Head of caudate nucleus (tissue), 42 donors: ENCODE measurements at regions not wholly inside any gene's neighbourhood (a gene's known extent, or its start where the extent isn't known, plus 50 kb on each side); places are given as distances from the start of the nearest gene placed in this dataset.
"Not testable (repeated sequence)": the region's sequence is repeated elsewhere in the genome, so short reads cannot be mapped to it uniquely, and the experiment has no call there.

ENCODE experiments used
- DNase-seq, 42 donors: peaks; one replicate each; pipeline versions ENCODE4 v3.0.0 to v3.0.0-alpha.2; 2020 to 2021; ENCODE audit warnings: mixed read lengths in 7 of 42
- intact Hi-C: fragments of 100-400 bp; cut with DNase I; formaldehyde crosslinking; loops from one replicate; pipeline ENCODE4 v1.15.0; 2022

- intact Hi-C loops: no loop called here
- DNase-seq: no peak
Observed at GRCh38 chr1:90831910-90832309, 114.8 kb upstream of the BARHL2 start.

- no peak for DNase-seq
- intact Hi-C loops: no loop called here
Observed at GRCh38 chr1:90826834-90827233, 109.7 kb upstream of the BARHL2 start.

GRCh38 chr1:90826024-90826423, 108.9 kb upstream of the BARHL2 start:
- intact Hi-C loops: no loop called here
- DNase-seq: no peak

- intact Hi-C loops: no loop called here
- no peak for DNase-seq
Observed at GRCh38 chr1:90824551-90824950, 107.4 kb upstream of the BARHL2 start.

- intact Hi-C loops: no loop called here
- no peak for DNase-seq
Observed at GRCh38 chr1:90823686-90824085, 106.6 kb upstream of the BARHL2 start.

GRCh38 chr1:90821788-90822359, 104.8 kb upstream of the BARHL2 start:
- intact Hi-C loops: no loop called here
- DNase-seq: no peak

- intact Hi-C loops: no loop called here
- DNase-seq: no peak
Observed at GRCh38 chr1:90821152-90821787, 104.2 kb upstream of the BARHL2 start.

- intact Hi-C loops: no loop called here
- DNase-seq: no peak
Observed at GRCh38 chr1:90820745-90821144, 103.6 kb upstream of the BARHL2 start.

- intact Hi-C loops: no loop called here
- DNase-seq: no peak
Observed at GRCh38 chr1:90817399-90817798, 100.3 kb upstream of the BARHL2 start.

- DNase-seq, intact Hi-C loops: not testable (repeated sequence)
Observed at GRCh38 chr1:90812237-90812636, 95.1 kb upstream of the BARHL2 start.

- intact Hi-C loops, DNase-seq: not testable (repeated sequence)
Observed at GRCh38 chr1:90811444-90811950, 94.4 kb upstream of the BARHL2 start.

GRCh38 chr1:90810681-90811080, 93.6 kb upstream of the BARHL2 start:
- DNase-seq: no peak
- intact Hi-C loops: no loop called here

GRCh38 chr1:90809996-90810395, 92.9 kb upstream of the BARHL2 start:
- no peak for DNase-seq
- intact Hi-C loops: no loop called here

GRCh38 chr1:90809093-90809492, 92.0 kb upstream of the BARHL2 start:
- DNase-seq: no peak
- intact Hi-C loops: no loop called here

GRCh38 chr1:90807329-90807728, 90.2 kb upstream of the BARHL2 start:
- no peak for DNase-seq
- intact Hi-C loops: no loop called here

- intact Hi-C loops: no loop called here
- no peak for DNase-seq
Observed at GRCh38 chr1:90802622-90803021, 85.5 kb upstream of the BARHL2 start.

GRCh38 chr1:90800012-90800717, 83.1 kb upstream of the BARHL2 start:
- peak in 1 of 42 donors; percentile 2 for DNase-seq
- intact Hi-C loops: no loop called here

- intact Hi-C loops: no loop called here
- DNase-seq: no peak
Observed at GRCh38 chr1:90799326-90799725, 82.2 kb upstream of the BARHL2 start.

- intact Hi-C loops: no loop called here
- no peak for DNase-seq
Observed at GRCh38 chr1:90798883-90799282, 81.8 kb upstream of the BARHL2 start.

- intact Hi-C loops: no loop called here
- DNase-seq: no peak
Observed at GRCh38 chr1:90798344-90798743, 81.2 kb upstream of the BARHL2 start.

GRCh38 chr1:90795431-90795830, 78.3 kb upstream of the BARHL2 start:
- intact Hi-C loops: no loop called here

More at GRCh38 chr1:90795431-90795830, 78.3 kb upstream of the BARHL2 start:
- DNase-seq: no peak
